Endothelial cell of umbilical vein (primary cell): ENCODE measurements at regions not wholly inside any gene's neighbourhood (a gene's known extent, or its start where the extent isn't known, plus 50 kb on each side); places are given as distances from the start of the nearest gene placed in this dataset.

ENCODE experiments used
- BruUV-seq: library from RNA; stranded (reverse); fragments of 400-500 nt; replicated peaks from 2 replicates; lab custom pipeline; 2021; lab: Mats Ljungman, UMichigan
- CTCF ChIA-PET: fragments of 300-600, 350-600 bp; sonication (Branson Sonifier 250); formaldehyde crosslinking; loops from one replicate; lab custom pipeline; 2021; ENCODE audit warnings: antibody characterized with exemption, inconsistent platforms; lab: Charles Lee
- POLR2A ChIA-PET: fragments of 300-600, 350-600 bp; sonication (Branson Sonifier 250); formaldehyde crosslinking; loops from one replicate; lab custom pipeline; 2021; ENCODE audit warnings: antibody characterized with exemption, inconsistent platforms; lab: Charles Lee
- DNase-seq: peaks from one replicate; pipeline ENCODE4 v3.0.0-alpha.2; 2011; ENCODE audit warnings: low read depth, low spot score
- FAIRE-seq: peaks from 2 replicates; lab custom pipeline; 2011; peaks lifted over from hg19 to GRCh38; lab: Jason Lieb, UNC
- H2AFZ ChIP-seq: 2 replicates; pipeline ENCODE4 v1.6.0; 2012; ENCODE audit warnings: low read depth, low read length, control low read depth, inconsistent platforms
- H3K27ac ChIP-seq: 2 replicates; pipeline ENCODE4 v1.5.1; 2011; ENCODE audit warnings: low read depth, mild to moderate bottlenecking, control low read depth, low read length, moderate library complexity; ENCODE audit not compliant: insufficient read depth
- H3K27me3 ChIP-seq, 2 experiments: 2 replicates each; pipeline versions ENCODE4 v1.6.0 to v1.6.1; 2011; ENCODE audit warnings: low read length in 2 of 2, mixed read lengths in 1 of 2; ENCODE audit not compliant: control insufficient read depth in 2 of 2, insufficient read depth in 2 of 2
- H3K36me3 ChIP-seq, 2 experiments: 2 replicates in 1 of 2; 3 replicates in 1 of 2; pipeline ENCODE4 v1.5.1; 2011; ENCODE audit warnings: low read length in 2 of 2, mild to moderate bottlenecking in 1 of 2, moderate library complexity in 1 of 2; ENCODE audit not compliant: control insufficient read depth in 2 of 2, insufficient read depth in 2 of 2; ENCODE audit errors: extremely low read depth in 1 of 2
- H3K4me1 ChIP-seq: 3 replicates; pipeline ENCODE4 v1.5.1; 2011; ENCODE audit warnings: mild to moderate bottlenecking, low read length; ENCODE audit not compliant: control insufficient read depth, insufficient read depth; ENCODE audit errors: extremely low read depth
- H3K4me2 ChIP-seq: 2 replicates; pipeline ENCODE4 v1.6.1; 2011; ENCODE audit warnings: low read length, control low read depth, mixed read lengths; ENCODE audit not compliant: insufficient read depth
- H3K4me3 ChIP-seq, 3 experiments: fragments of 200-600 bp in 1 of 3; sonication (generic), shearing (Covaris generic) in 1 of 3; replicated peaks in 1 of 3; 2 replicates each; pipeline ENCODE4 v1.5.1; 2011 to 2016; ENCODE audit warnings: control low read depth in 3 of 3, low read length in 3 of 3, mild to moderate bottlenecking in 2 of 3, inconsistent platforms in 1 of 3, low read depth in 1 of 3, moderate library complexity in 1 of 3; ENCODE audit not compliant: insufficient read depth in 1 of 3
- H3K79me2 ChIP-seq: 2 replicates; pipeline ENCODE4 v1.6.0; 2012; ENCODE audit warnings: low read length, inconsistent platforms; ENCODE audit not compliant: control insufficient read depth, insufficient read depth
- H3K9ac ChIP-seq: replicated peaks from 2 replicates; pipeline ENCODE3; 2011; ENCODE audit warnings: low read length, control low read depth; ENCODE audit not compliant: insufficient read depth; ENCODE audit errors: extremely low read depth
- H3K9me1 ChIP-seq: replicated peaks from 3 replicates; pipeline ENCODE4 v1.6.0; 2011; ENCODE audit warnings: mild to moderate bottlenecking, low read length; ENCODE audit not compliant: control insufficient read depth, insufficient read depth; ENCODE audit errors: extremely low read depth
- H3K9me3 ChIP-seq: replicated peaks from 2 replicates; pipeline ENCODE4 v1.5.1; 2012; ENCODE audit warnings: low read length, inconsistent platforms; ENCODE audit not compliant: control insufficient read depth, insufficient read depth
- H4K20me1 ChIP-seq: replicated peaks from 2 replicates; pipeline ENCODE3; 2011; ENCODE audit warnings: mild to moderate bottlenecking, low read length; ENCODE audit not compliant: control insufficient read depth, insufficient read depth; ENCODE audit errors: extremely low read depth
- EZH2 ChIP-seq: IDR thresholded peaks from 2 replicates; pipeline ENCODE4 v1.6.1; 2012; ENCODE audit warnings: borderline replicate concordance, low read depth, mild to moderate bottlenecking, moderate library complexity, low read length, inconsistent platforms; ENCODE audit not compliant: severe bottlenecking
- FOS ChIP-seq: IDR thresholded peaks from 2 replicates; pipeline ENCODE4 v1.6.1; 2011; ENCODE audit warnings: mild to moderate bottlenecking, low read length, moderate library complexity, borderline replicate concordance; ENCODE audit not compliant: insufficient read depth
- GATA2 ChIP-seq: IDR thresholded peaks from 2 replicates; pipeline ENCODE4 v1.7.0; 2011; ENCODE audit warnings: low read depth, mild to moderate bottlenecking, moderate library complexity, mixed read lengths, low read length; ENCODE audit not compliant: insufficient read length, insufficient read depth
- JUN ChIP-seq: IDR thresholded peaks from 2 replicates; pipeline ENCODE4 v1.6.1; 2011; ENCODE audit warnings: borderline replicate concordance, low read depth; ENCODE audit not compliant: insufficient read length, insufficient read depth
- MYC ChIP-seq: IDR thresholded peaks from one replicate; pipeline ENCODE4 v1.6.1; 2011; ENCODE audit warnings: mild to moderate bottlenecking, low read depth, low read length
- POLR2A ChIP-seq: IDR thresholded peaks from 2 replicates; pipeline ENCODE4 v1.6.1; 2012; ENCODE audit warnings: low read depth, mild to moderate bottlenecking, control low read depth, low read length
- POLR2AphosphoS5 ChIP-seq: IDR thresholded peaks from 2 replicates; pipeline ENCODE4 v1.6.1; 2012; ENCODE audit warnings: low read depth, mild to moderate bottlenecking, control low read depth, low read length, moderate library complexity; ENCODE audit not compliant: insufficient read depth
- dilution Hi-C: fragments of 300-500 bp; cut with MboI; formaldehyde crosslinking; loops from one replicate; pipeline ENCODE4 v1.15.0; 2019; ENCODE audit warnings: low sequenced_read_pairs; ENCODE audit not compliant: extremely low pct_ligation_motif_present
- intact Hi-C: fragments of 100-400 bp; cut with micrococcal nuclease; formaldehyde crosslinking; loops from one replicate; pipeline ENCODE4 v1.10.0; 2022
- TF ChIP-seq, protein P1 (sequence below), 2 donors: IDR thresholded peaks; 1 replicate in 1 of 2; 2 replicates in 1 of 2; pipeline ENCODE4 v1.5.1; 2011; ENCODE audit warnings: low read length in 2 of 2, mild to moderate bottlenecking in 2 of 2, moderate library complexity in 2 of 2, control low read depth in 1 of 2, inconsistent platforms in 1 of 2, low read depth in 1 of 2; ENCODE audit not compliant: insufficient read depth in 1 of 2; ENCODE audit errors: extremely low read depth in 1 of 2
- TF ChIP-seq, protein P2 (sequence below): IDR thresholded peaks from 2 replicates; pipeline ENCODE4 v1.6.1; 2011; ENCODE audit not compliant: insufficient read depth, insufficient read length

- Histone ChIP-seq H3K4me1 (no peaks in the 10 kb centered on the region), H3K79me2 (no peaks in the 10 kb centered on the region), H3K4me3 (no peak overlapping the region), H3K9me3 (no peaks in the 10 kb centered on the region), H3K9me1 (no peaks in the 10 kb centered on the region), H3K36me3 (no peaks in the 10 kb centered on the region), H3K4me2 (no peak overlapping the region), H3K27ac (no peak overlapping the region), H4K20me1 (no peaks in the 10 kb centered on the region), H3K9ac (no peak overlapping the region), H3K27me3 (no peaks in the 10 kb centered on the region), H2AFZ (no peak overlapping the region)
- ChIA-PET POLR2A (no interaction called here), CTCF (no interaction called here)
- dilution Hi-C loops = no loop called here
- no TSS peak for BruUV-seq
- DNase-seq (no peak), FAIRE-seq (no peak)
- intact Hi-C loops = loop anchor here (10.0 kb wide), 1 partner anchor 1725 kb away; no protein-coding TSS in a partner anchor
- TF ChIP-seq GATA2 (no peak), JUN (no peak), MYC (no peak), EZH2 (no peak), FOS (no peak), POLR2A (no peak), POLR2AphosphoS5 (no peak)
- TF ChIP-seq, protein P1, sequence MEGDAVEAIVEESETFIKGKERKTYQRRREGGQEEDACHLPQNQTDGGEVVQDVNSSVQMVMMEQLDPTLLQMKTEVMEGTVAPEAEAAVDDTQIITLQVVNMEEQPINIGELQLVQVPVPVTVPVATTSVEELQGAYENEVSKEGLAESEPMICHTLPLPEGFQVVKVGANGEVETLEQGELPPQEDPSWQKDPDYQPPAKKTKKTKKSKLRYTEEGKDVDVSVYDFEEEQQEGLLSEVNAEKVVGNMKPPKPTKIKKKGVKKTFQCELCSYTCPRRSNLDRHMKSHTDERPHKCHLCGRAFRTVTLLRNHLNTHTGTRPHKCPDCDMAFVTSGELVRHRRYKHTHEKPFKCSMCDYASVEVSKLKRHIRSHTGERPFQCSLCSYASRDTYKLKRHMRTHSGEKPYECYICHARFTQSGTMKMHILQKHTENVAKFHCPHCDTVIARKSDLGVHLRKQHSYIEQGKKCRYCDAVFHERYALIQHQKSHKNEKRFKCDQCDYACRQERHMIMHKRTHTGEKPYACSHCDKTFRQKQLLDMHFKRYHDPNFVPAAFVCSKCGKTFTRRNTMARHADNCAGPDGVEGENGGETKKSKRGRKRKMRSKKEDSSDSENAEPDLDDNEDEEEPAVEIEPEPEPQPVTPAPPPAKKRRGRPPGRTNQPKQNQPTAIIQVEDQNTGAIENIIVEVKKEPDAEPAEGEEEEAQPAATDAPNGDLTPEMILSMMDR (IDR thresholded peaks at IDR 0.05; ENCODE audit: extremely low read depth in 1 of 2, insufficient read depth in 1 of 2, low read depth in 1 of 2, low read length in 2 of 2) = no peak
- TF ChIP-seq, protein P2, sequence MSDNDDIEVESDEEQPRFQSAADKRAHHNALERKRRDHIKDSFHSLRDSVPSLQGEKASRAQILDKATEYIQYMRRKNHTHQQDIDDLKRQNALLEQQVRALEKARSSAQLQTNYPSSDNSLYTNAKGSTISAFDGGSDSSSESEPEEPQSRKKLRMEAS = no peak
These were observed 271.7 kb upstream of the CHD6 start for GRCh38 chr20:41889844-41890224.
